WTC11 (cell line): ENCODE measurements at regions not wholly inside any gene's neighbourhood (a gene's known extent, or its start where the extent isn't known, plus 50 kb on each side); places are given as distances from the start of the nearest gene placed in this dataset.

Experiments
- ATAC-seq: fragments of 200-7000 bp; cut with Tn5 transposase; 2 replicates; pipeline ENCODE4 v1.10.0; 2021; ENCODE audit warnings: mild to moderate bottlenecking, moderate library complexity
- CTCF ChIA-PET: fragments of 300-600 bp; sonication (Branson Sonifier 250); formaldehyde crosslinking; loops from one replicate; lab custom pipeline; 2021; ENCODE audit warnings: antibody characterized with exemption; lab: Charles Lee
- POLR2A ChIA-PET: fragments of 350-600 bp; sonication (Branson Sonifier 250); formaldehyde crosslinking; loops from one replicate; lab custom pipeline; 2021; ENCODE audit warnings: antibody characterized with exemption; lab: Charles Lee
- DNase-seq: peaks from one replicate; pipeline ENCODE4 v3.0.0; 2021; ENCODE audit warnings: low spot score
- H3K27ac Mint-ChIP-seq: 2 replicates; pipeline ENCODE4 v1.8.0; 2021; ENCODE audit warnings: mixed read lengths
- H3K27me3 Mint-ChIP-seq: 2 replicates; pipeline ENCODE4 v1.8.0; 2021; ENCODE audit warnings: low read depth, mild to moderate bottlenecking, moderate library complexity, mixed read lengths
- H3K36me3 Mint-ChIP-seq: 2 replicates; pipeline ENCODE4 v1.8.0; 2021; ENCODE audit warnings: mixed read lengths
- H3K4me1 Mint-ChIP-seq: 2 replicates; pipeline ENCODE4 v1.8.0; 2022; ENCODE audit warnings: mixed read lengths
- H3K4me3 Mint-ChIP-seq: 2 replicates; pipeline ENCODE4 v1.8.0; 2021; ENCODE audit warnings: mild to moderate bottlenecking, moderate library complexity, mixed read lengths
- H3K9me3 Mint-ChIP-seq: 2 replicates; pipeline ENCODE4 v1.8.0; 2021; ENCODE audit warnings: mixed read lengths
- FOXP1 ChIP-seq: sonication (generic); formaldehyde crosslinking; IDR thresholded peaks from 2 replicates; pipeline ENCODE4 v1.8.0; 2022; ENCODE audit warnings: missing genetic modification reagents, mild to moderate bottlenecking, moderate library complexity, borderline replicate concordance
- GRHL2 ChIP-seq: fragments of 250-450 bp; sonication (Bioruptor Pico); IDR thresholded peaks from 2 replicates; pipeline ENCODE4 v1.8.0; 2022; ENCODE audit warnings: mild to moderate bottlenecking, moderate library complexity; ENCODE audit not compliant: insufficient replicate concordance, severe bottlenecking
- GTF2I ChIP-seq: fragments of 250-450 bp; sonication (Bioruptor Pico); conservative IDR thresholded peaks from 2 replicates; pipeline ENCODE4 v1.4.0; 2021; ENCODE audit warnings: mild to moderate bottlenecking
- MXD4 ChIP-seq: fragments of 250-450 bp; sonication (Bioruptor Pico); IDR thresholded peaks from 2 replicates; pipeline ENCODE4 v1.8.0; 2021; ENCODE audit warnings: mild to moderate bottlenecking, moderate library complexity, borderline replicate concordance
- NFATC4 ChIP-seq: fragments of 250-450 bp; sonication (Bioruptor Pico); IDR thresholded peaks from 2 replicates; pipeline ENCODE4 v1.9.0; 2021; ENCODE audit warnings: mild to moderate bottlenecking
- OVOL2 ChIP-seq: fragments of 250-450 bp; sonication (Bioruptor Pico); IDR thresholded peaks from 2 replicates; pipeline ENCODE4 v1.9.0; 2021; ENCODE audit warnings: mild to moderate bottlenecking, borderline replicate concordance
- SMAD3 ChIP-seq: sonication (generic); formaldehyde crosslinking; IDR thresholded peaks from 2 replicates; pipeline ENCODE4 v1.8.0; 2022; ENCODE audit warnings: missing genetic modification reagents, mild to moderate bottlenecking, borderline replicate concordance
- SOX15 ChIP-seq: fragments of 250-450 bp; sonication (Bioruptor Pico); IDR thresholded peaks from 2 replicates; pipeline ENCODE4 v1.9.0; 2021; ENCODE audit warnings: mild to moderate bottlenecking
- TCF7 ChIP-seq: sonication (generic); formaldehyde crosslinking; IDR thresholded peaks from 2 replicates; pipeline ENCODE4 v1.8.0; 2022; ENCODE audit warnings: mild to moderate bottlenecking, low read depth, missing genetic modification reagents, moderate library complexity
- ZBTB21 ChIP-seq: sonication (generic); formaldehyde crosslinking; IDR thresholded peaks from 2 replicates; pipeline ENCODE4 v1.8.1; 2023; ENCODE audit warnings: mild to moderate bottlenecking, missing genetic modification reagents, borderline replicate concordance
- ZNF263 ChIP-seq: sonication (generic); formaldehyde crosslinking; IDR thresholded peaks from 2 replicates; pipeline ENCODE4 v1.8.1; 2022; ENCODE audit warnings: low read depth, mild to moderate bottlenecking, moderate library complexity, missing genetic modification reagents
- ZNF416 ChIP-seq: fragments of 250-450 bp; sonication (Bioruptor Pico); IDR thresholded peaks from 2 replicates; pipeline ENCODE4 v1.9.0; 2021; ENCODE audit warnings: mild to moderate bottlenecking, inconsistent platforms
- TF ChIP-seq, protein P1 (sequence below): fragments of 250-450 bp; sonication (Bioruptor Pico); IDR thresholded peaks from 2 replicates; pipeline ENCODE4 v1.8.0; 2021; ENCODE audit warnings: mild to moderate bottlenecking
- TF ChIP-seq, protein P2 (sequence below): sonication (generic); formaldehyde crosslinking; IDR thresholded peaks from 2 replicates; pipeline ENCODE4 v1.8.1; 2022; ENCODE audit warnings: low read depth, missing genetic modification reagents, borderline replicate concordance
- TF ChIP-seq, protein P3 (sequence below): sonication (generic); formaldehyde crosslinking; IDR thresholded peaks from 2 replicates; pipeline ENCODE4 v1.8.0; 2022; ENCODE audit warnings: mild to moderate bottlenecking, missing genetic modification reagents
- TF ChIP-seq, protein P4 (sequence below): sonication (generic); formaldehyde crosslinking; conservative IDR thresholded peaks from 2 replicates; pipeline ENCODE4 v1.8.1; 2022; ENCODE audit warnings: mild to moderate bottlenecking, missing genetic modification reagents
- TF ChIP-seq, protein P5 (sequence below): sonication (generic); formaldehyde crosslinking; IDR thresholded peaks from 2 replicates; pipeline ENCODE4 v1.8.1; 2023; ENCODE audit warnings: mild to moderate bottlenecking, missing genetic modification reagents
- TF ChIP-seq, protein P6 (sequence below): sonication (generic); formaldehyde crosslinking; conservative IDR thresholded peaks from 2 replicates; pipeline ENCODE4 v1.8.1; 2023; ENCODE audit warnings: mild to moderate bottlenecking, low read depth, missing genetic modification reagents, moderate library complexity
- TF ChIP-seq, protein P7 (sequence below): fragments of 250-450 bp; sonication (Bioruptor Pico); IDR thresholded peaks from 2 replicates; pipeline ENCODE4 v2.1.2; 2022; ENCODE audit warnings: mild to moderate bottlenecking, moderate library complexity
- TF ChIP-seq, protein P8 (sequence below): sonication (generic); formaldehyde crosslinking; IDR thresholded peaks from 2 replicates; pipeline ENCODE4 v1.8.0; 2023; ENCODE audit warnings: mild to moderate bottlenecking, missing genetic modification reagents

DNA sequence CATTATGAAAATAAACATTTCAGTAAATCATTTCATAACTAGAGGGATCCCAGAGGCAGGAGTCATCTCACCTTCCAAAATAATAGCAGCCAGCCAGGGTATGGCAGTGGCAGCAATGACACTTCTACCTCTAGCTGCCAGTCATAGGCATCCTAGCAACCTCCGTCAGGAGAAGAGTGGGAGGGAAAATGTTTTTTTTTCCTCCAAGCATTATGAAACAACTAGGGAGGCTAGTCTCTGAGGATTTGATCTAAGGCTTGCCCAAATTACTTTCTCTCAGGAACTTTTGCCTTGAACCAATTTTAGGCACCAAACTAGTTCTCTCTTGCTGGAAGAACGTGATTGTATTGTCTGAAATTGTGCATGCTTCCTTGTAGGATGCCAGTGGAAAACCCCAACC, 208.7 kb upstream of the PREP start (continued):
- no peak for TF ChIP-seq MXD4 (CRISPR knock-in tag)
- TF ChIP-seq, protein P1, sequence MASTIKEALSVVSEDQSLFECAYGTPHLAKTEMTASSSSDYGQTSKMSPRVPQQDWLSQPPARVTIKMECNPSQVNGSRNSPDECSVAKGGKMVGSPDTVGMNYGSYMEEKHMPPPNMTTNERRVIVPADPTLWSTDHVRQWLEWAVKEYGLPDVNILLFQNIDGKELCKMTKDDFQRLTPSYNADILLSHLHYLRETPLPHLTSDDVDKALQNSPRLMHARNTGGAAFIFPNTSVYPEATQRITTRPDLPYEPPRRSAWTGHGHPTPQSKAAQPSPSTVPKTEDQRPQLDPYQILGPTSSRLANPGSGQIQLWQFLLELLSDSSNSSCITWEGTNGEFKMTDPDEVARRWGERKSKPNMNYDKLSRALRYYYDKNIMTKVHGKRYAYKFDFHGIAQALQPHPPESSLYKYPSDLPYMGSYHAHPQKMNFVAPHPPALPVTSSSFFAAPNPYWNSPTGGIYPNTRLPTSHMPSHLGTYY (CRISPR knock-in tag) = no peak
- no peak for TF ChIP-seq FOXP1 (CRISPR knock-in tag)
- TF ChIP-seq SMAD3 (CRISPR knock-in tag) = no peak
- TF ChIP-seq, protein P2, sequence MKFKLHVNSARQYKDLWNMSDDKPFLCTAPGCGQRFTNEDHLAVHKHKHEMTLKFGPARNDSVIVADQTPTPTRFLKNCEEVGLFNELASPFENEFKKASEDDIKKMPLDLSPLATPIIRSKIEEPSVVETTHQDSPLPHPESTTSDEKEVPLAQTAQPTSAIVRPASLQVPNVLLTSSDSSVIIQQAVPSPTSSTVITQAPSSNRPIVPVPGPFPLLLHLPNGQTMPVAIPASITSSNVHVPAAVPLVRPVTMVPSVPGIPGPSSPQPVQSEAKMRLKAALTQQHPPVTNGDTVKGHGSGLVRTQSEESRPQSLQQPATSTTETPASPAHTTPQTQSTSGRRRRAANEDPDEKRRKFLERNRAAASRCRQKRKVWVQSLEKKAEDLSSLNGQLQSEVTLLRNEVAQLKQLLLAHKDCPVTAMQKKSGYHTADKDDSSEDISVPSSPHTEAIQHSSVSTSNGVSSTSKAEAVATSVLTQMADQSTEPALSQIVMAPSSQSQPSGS (CRISPR knock-in tag) = no peak
- TF ChIP-seq, protein P3, sequence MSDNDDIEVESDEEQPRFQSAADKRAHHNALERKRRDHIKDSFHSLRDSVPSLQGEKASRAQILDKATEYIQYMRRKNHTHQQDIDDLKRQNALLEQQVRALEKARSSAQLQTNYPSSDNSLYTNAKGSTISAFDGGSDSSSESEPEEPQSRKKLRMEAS (CRISPR knock-in tag) = no peak
- TF ChIP-seq, protein P4, sequence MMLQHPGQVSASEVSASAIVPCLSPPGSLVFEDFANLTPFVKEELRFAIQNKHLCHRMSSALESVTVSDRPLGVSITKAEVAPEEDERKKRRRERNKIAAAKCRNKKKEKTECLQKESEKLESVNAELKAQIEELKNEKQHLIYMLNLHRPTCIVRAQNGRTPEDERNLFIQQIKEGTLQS (CRISPR knock-in tag) = no peak
- TF ChIP-seq, all 79 proteins: peak for 0

DNA sequence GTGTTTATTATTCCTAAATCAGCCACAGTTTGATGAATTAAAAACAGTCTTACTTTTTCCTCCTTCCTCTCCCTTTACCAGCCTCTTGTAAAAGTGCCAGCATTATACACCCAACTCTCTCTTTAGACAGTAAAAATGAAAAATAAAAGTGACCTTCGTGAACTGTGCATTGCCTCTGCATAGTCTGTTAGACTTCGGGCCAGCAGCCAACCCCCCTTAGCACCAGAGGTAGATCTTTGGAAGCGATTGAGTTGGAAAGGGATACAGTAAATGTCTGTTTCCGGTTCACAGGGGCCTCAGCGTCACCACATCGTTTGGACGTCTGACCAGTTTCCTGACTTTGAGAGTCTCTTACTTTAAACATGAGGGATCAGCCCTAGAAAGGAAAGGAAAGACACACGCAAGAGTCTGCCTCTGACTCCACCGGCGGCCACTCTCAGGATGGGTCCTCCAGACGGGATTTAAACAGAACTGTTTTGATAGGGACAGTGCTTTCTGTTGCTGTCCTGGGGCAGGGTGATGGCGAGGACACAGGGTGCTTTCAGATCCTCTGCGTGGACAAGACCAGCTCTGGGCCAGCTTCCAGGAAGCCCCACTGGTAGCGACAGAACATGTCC, 206.6 kb upstream of the PREP start:
- TF ChIP-seq ZBTB21 (CRISPR knock-in tag) = no peak
- peaks cover 4% of the 10 kb centered on the region for H3K36me3 Mint-ChIP-seq
- no peaks in the 10 kb centered on the region; the same call in 1 of the 2 replicates for H3K27me3 Mint-ChIP-seq
- H3K4me3 Mint-ChIP-seq = no peak overlapping the region
- ATAC-seq (no peak), DNase-seq (no peak)
- CTCF ChIA-PET = no interaction called here
- H3K4me1 Mint-ChIP-seq = peaks cover 4% of the 10 kb centered on the region
- H3K27ac Mint-ChIP-seq = no peak overlapping the region
- H3K9me3 Mint-ChIP-seq = peaks cover 15% of the 10 kb centered on the region
- POLR2A ChIA-PET = interaction anchor here (0.7 kb wide), 1 partner anchor 89 kb away, joined by 4 read pairs; no protein-coding TSS in a partner anchor

DNA sequence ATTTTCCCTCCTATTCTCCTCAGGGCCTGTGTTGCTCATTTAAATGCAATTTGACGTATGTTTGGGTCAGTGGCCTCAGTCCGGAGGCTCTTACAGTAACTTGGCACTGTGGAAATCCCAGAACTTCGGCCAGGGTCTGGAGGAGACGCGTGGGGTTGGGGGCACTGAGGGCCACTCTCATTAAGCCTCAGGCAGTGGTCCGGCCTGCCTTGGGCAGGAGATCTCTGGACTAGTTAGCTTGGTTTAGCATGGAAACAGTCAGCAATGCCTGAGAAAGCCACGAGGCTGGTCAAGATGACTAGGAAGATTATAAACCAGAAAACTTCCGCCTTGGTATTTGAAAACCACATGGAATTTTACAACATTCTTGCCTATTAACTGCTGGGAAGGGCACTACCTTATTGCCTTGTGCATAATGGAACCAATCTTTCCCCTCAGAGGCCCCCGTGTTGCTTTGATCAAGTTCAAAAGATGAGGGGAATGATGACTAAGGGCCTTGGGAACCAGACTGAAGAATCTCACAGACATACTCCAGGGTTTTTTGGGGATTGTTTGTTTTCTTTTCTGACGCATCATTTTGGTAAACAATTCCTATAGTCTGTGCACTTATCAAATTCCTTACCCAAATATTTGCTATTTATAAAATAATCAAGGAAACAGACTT, 206.0 kb upstream of the PREP start:
- POLR2A ChIA-PET = no interaction called here
- ATAC-seq = no peak
- H3K27ac Mint-ChIP-seq = no peak overlapping the region
- no peaks in the 10 kb centered on the region for H3K36me3 Mint-ChIP-seq
- no peak for DNase-seq
- CTCF ChIA-PET = no interaction called here
- no peak overlapping the region for H3K4me3 Mint-ChIP-seq
- peaks cover 9% of the 10 kb centered on the region for H3K9me3 Mint-ChIP-seq
- no peaks in the 10 kb centered on the region; the same call in 1 of the 2 replicates for H3K27me3 Mint-ChIP-seq
- peaks cover 4% of the 10 kb centered on the region for H3K4me1 Mint-ChIP-seq
- TF ChIP-seq ZNF263 (CRISPR knock-in tag) (no peak), NFATC4 (CRISPR knock-in tag) (no peak), ZNF416 (CRISPR knock-in tag) (no peak), TCF7 (CRISPR knock-in tag) (no peak), GRHL2 (CRISPR knock-in tag) (no peak), OVOL2 (CRISPR knock-in tag) (no peak), SOX15 (CRISPR knock-in tag) (no peak), GTF2I (no peak)
- TF ChIP-seq, protein P5, sequence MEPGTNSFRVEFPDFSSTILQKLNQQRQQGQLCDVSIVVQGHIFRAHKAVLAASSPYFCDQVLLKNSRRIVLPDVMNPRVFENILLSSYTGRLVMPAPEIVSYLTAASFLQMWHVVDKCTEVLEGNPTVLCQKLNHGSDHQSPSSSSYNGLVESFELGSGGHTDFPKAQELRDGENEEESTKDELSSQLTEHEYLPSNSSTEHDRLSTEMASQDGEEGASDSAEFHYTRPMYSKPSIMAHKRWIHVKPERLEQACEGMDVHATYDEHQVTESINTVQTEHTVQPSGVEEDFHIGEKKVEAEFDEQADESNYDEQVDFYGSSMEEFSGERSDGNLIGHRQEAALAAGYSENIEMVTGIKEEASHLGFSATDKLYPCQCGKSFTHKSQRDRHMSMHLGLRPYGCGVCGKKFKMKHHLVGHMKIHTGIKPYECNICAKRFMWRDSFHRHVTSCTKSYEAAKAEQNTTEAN (CRISPR knock-in tag) = no peak
- TF ChIP-seq, protein P6, sequence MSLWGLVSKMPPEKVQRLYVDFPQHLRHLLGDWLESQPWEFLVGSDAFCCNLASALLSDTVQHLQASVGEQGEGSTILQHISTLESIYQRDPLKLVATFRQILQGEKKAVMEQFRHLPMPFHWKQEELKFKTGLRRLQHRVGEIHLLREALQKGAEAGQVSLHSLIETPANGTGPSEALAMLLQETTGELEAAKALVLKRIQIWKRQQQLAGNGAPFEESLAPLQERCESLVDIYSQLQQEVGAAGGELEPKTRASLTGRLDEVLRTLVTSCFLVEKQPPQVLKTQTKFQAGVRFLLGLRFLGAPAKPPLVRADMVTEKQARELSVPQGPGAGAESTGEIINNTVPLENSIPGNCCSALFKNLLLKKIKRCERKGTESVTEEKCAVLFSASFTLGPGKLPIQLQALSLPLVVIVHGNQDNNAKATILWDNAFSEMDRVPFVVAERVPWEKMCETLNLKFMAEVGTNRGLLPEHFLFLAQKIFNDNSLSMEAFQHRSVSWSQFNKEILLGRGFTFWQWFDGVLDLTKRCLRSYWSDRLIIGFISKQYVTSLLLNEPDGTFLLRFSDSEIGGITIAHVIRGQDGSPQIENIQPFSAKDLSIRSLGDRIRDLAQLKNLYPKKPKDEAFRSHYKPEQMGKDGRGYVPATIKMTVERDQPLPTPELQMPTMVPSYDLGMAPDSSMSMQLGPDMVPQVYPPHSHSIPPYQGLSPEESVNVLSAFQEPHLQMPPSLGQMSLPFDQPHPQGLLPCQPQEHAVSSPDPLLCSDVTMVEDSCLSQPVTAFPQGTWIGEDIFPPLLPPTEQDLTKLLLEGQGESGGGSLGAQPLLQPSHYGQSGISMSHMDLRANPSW (CRISPR knock-in tag) = no peak
- TF ChIP-seq, protein P7, sequence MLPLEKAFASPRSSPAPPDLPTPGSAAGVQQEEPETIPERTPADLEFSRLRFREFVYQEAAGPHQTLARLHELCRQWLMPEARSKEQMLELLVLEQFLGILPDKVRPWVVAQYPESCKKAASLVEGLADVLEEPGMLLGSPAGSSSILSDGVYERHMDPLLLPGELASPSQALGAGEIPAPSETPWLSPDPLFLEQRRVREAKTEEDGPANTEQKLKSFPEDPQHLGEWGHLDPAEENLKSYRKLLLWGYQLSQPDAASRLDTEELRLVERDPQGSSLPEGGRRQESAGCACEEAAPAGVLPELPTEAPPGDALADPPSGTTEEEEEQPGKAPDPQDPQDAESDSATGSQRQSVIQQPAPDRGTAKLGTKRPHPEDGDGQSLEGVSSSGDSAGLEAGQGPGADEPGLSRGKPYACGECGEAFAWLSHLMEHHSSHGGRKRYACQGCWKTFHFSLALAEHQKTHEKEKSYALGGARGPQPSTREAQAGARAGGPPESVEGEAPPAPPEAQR (CRISPR knock-in tag) = no peak
- TF ChIP-seq, protein P8, sequence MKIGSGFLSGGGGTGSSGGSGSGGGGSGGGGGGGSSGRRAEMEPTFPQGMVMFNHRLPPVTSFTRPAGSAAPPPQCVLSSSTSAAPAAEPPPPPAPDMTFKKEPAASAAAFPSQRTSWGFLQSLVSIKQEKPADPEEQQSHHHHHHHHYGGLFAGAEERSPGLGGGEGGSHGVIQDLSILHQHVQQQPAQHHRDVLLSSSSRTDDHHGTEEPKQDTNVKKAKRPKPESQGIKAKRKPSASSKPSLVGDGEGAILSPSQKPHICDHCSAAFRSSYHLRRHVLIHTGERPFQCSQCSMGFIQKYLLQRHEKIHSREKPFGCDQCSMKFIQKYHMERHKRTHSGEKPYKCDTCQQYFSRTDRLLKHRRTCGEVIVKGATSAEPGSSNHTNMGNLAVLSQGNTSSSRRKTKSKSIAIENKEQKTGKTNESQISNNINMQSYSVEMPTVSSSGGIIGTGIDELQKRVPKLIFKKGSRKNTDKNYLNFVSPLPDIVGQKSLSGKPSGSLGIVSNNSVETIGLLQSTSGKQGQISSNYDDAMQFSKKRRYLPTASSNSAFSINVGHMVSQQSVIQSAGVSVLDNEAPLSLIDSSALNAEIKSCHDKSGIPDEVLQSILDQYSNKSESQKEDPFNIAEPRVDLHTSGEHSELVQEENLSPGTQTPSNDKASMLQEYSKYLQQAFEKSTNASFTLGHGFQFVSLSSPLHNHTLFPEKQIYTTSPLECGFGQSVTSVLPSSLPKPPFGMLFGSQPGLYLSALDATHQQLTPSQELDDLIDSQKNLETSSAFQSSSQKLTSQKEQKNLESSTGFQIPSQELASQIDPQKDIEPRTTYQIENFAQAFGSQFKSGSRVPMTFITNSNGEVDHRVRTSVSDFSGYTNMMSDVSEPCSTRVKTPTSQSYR (CRISPR knock-in tag) = no peak
